GM12874 (cell line): ENCODE measurements at regions not wholly inside any gene's neighbourhood (a gene's known extent, or its start where the extent isn't known, plus 50 kb on each side); places are given as distances from the start of the nearest gene placed in this dataset.

Experiments
- CTCF ChIP-seq: IDR thresholded peaks from 2 replicates; pipeline ENCODE4 v1.5.1; 2011; ENCODE audit warnings: low read depth, mild to moderate bottlenecking, control low read depth, low read length, moderate library complexity; ENCODE audit not compliant: insufficient read depth

GRCh38 chr3:191688756-191689433 is 227.9 kb downstream of the PYDC2 start:
- no peak for TF ChIP-seq CTCF

GRCh38 chr3:191695131-191695814 is 234.3 kb downstream of the PYDC2 start:
- TF ChIP-seq CTCF, result no peak

- no peak for TF ChIP-seq CTCF
Observed at GRCh38 chr3:191695815-191696153, 234.8 kb downstream of the PYDC2 start.

GRCh38 chr3:191696348-191696747 is 235.4 kb downstream of the PYDC2 start:
- no peak for TF ChIP-seq CTCF

GRCh38 chr3:191699546-191699945 is 238.6 kb downstream of the PYDC2 start:
- no peak for TF ChIP-seq CTCF

GRCh38 chr3:191702121-191702520 is 241.2 kb downstream of the PYDC2 start:
- TF ChIP-seq CTCF, result no peak

GRCh38 chr3:191707817-191708216 is 246.9 kb downstream of the PYDC2 start:
- no peak for TF ChIP-seq CTCF
